H1 (cell line): ENCODE measurements at regions not wholly inside any gene's neighbourhood (a gene's known extent, or its start where the extent isn't known, plus 50 kb on each side); places are given as distances from the start of the nearest gene placed in this dataset.
A peak's percentile ranks its signal among the peaks of the same experiment; 100 is the strongest.

Experiments
- CTCF ChIA-PET: fragments of 300-600 bp; sonication (Branson Sonifier 250); formaldehyde crosslinking; loops from one replicate; lab custom pipeline; 2021; ENCODE audit not compliant: partially characterized antibody; lab: Charles Lee
- POLR2A ChIA-PET: fragments of 300-600 bp; sonication (Branson Sonifier 250); formaldehyde crosslinking; loops from one replicate; lab custom pipeline; 2021; ENCODE audit warnings: inconsistent platforms; ENCODE audit not compliant: partially characterized antibody; lab: Charles Lee
- DNase-seq, 2 experiments: peaks; one replicate each; pipeline versions ENCODE4 v3.0.0 to v3.0.0-alpha.2; 2010 to 2022; ENCODE audit warnings: low spot score in 2 of 2, low read depth in 1 of 2, mixed read lengths in 1 of 2
- FAIRE-seq: peaks from 2 replicates; lab custom pipeline; 2011; peaks lifted over from hg19 to GRCh38; lab: Jason Lieb, UNC
- H2AFZ ChIP-seq: 2 replicates; pipeline ENCODE4 v1.8.1; 2012; ENCODE audit warnings: low read length, inconsistent platforms
- H2AK5ac ChIP-seq: 2 replicates; pipeline ENCODE4 v1.6.1; 2013; ENCODE audit warnings: low read depth, low read length
- H2BK120ac ChIP-seq: replicated peaks from 2 replicates; pipeline ENCODE3; 2013; ENCODE audit warnings: low read depth, low read length, inconsistent platforms
- H2BK12ac ChIP-seq: 2 replicates; pipeline ENCODE4 v1.6.1; 2013; ENCODE audit warnings: low read depth, low read length
- H2BK15ac ChIP-seq: 2 replicates; pipeline ENCODE4 v1.6.1; 2013; ENCODE audit warnings: low read length
- H2BK20ac ChIP-seq: 2 replicates; pipeline ENCODE4 v1.6.1; 2013; ENCODE audit warnings: low read length
- H2BK5ac ChIP-seq: 2 replicates; pipeline ENCODE4 v1.6.1; 2013; ENCODE audit warnings: low read depth, low read length
- H3K14ac ChIP-seq: 2 replicates; pipeline ENCODE4 v1.6.1; 2013; ENCODE audit warnings: inconsistent platforms; ENCODE audit not compliant: insufficient read length
- H3K18ac ChIP-seq: 2 replicates; pipeline ENCODE4 v1.6.1; 2013; ENCODE audit warnings: low read length; ENCODE audit errors: extremely low read depth
- H3K23ac ChIP-seq: 2 replicates; pipeline ENCODE4 v1.6.1; 2013; ENCODE audit warnings: inconsistent platforms; ENCODE audit not compliant: insufficient read length
- H3K23me2 ChIP-seq: 2 replicates; pipeline ENCODE4 v1.6.1; 2013; ENCODE audit warnings: low read depth, low read length
- H3K27ac ChIP-seq: 2 replicates; pipeline ENCODE4 v1.6.1; 2011; ENCODE audit warnings: low read depth, low read length, inconsistent platforms
- H3K27me3 ChIP-seq, 4 experiments: replicated peaks in 1 of 4; 1 replicate in 1 of 4; 2 replicates in 3 of 4; pipeline versions ENCODE4 v1.6.1 to v1.8.1; 2011 to 2013; ENCODE audit warnings: low read length in 3 of 4, mild to moderate bottlenecking in 3 of 4, inconsistent platforms in 2 of 4, mixed read lengths in 2 of 4, moderate library complexity in 1 of 4; ENCODE audit not compliant: control insufficient read depth in 3 of 4, insufficient read depth in 3 of 4; ENCODE audit errors: extremely low read depth in 1 of 4
- H3K36me3 ChIP-seq, 4 experiments: 2 replicates each; pipeline versions ENCODE4 v1.6.1 to v1.8.1; 2011 to 2013; ENCODE audit warnings: mild to moderate bottlenecking in 4 of 4, low read length in 3 of 4, moderate library complexity in 2 of 4, control low read depth in 1 of 4, inconsistent platforms in 1 of 4; ENCODE audit not compliant: insufficient read depth in 4 of 4, control insufficient read depth in 2 of 4
- H3K4ac ChIP-seq: replicated peaks from 2 replicates; pipeline ENCODE3; 2013; ENCODE audit warnings: low read length, low read depth, mixed read lengths, inconsistent platforms; ENCODE audit not compliant: insufficient read length
- H3K4me1 ChIP-seq, 4 experiments: replicated peaks in 1 of 4; 1 replicate in 1 of 4; 2 replicates in 3 of 4; pipeline versions ENCODE4 v1.6.1 to v1.8.1; 2011 to 2013; ENCODE audit warnings: low read length in 3 of 4, inconsistent platforms in 2 of 4, mixed read lengths in 1 of 4; ENCODE audit not compliant: insufficient read depth in 4 of 4, control insufficient read depth in 3 of 4
- H3K4me2 ChIP-seq, 2 experiments: 2 replicates each; pipeline versions ENCODE4 v1.6.1 to v1.8.1; 2011 to 2013; ENCODE audit warnings: low read depth in 2 of 2, low read length in 2 of 2, control low read depth in 1 of 2, inconsistent platforms in 1 of 2, mild to moderate bottlenecking in 1 of 2; ENCODE audit not compliant: insufficient read depth in 1 of 2
- H3K4me3 ChIP-seq, 4 experiments: fragments of 200-600, 300-600 bp in 1 of 4; sonication (generic), shearing (Covaris generic), sonication (Bioruptor Twin) in 1 of 4; 2 replicates each; pipeline versions ENCODE4 v1.5.1 to v1.8.1; 2011 to 2016; ENCODE audit warnings: low read length in 4 of 4, low read depth in 3 of 4, control low read depth in 2 of 4, inconsistent platforms in 2 of 4, mild to moderate bottlenecking in 2 of 4, mixed read lengths in 1 of 4, moderate library complexity in 1 of 4; ENCODE audit not compliant: insufficient read depth in 2 of 4; ENCODE audit errors: extremely low read depth in 1 of 4
- H3K56ac ChIP-seq: replicated peaks from 2 replicates; pipeline ENCODE3; 2013; ENCODE audit warnings: low read depth, mild to moderate bottlenecking, mixed read lengths, low read length, inconsistent platforms; ENCODE audit not compliant: insufficient read length
- H3K79me1 ChIP-seq: 2 replicates; pipeline ENCODE4 v1.6.1; 2013; ENCODE audit warnings: low read depth, low read length, control low read depth
- H3K79me2 ChIP-seq, 2 experiments: 2 replicates each; pipeline versions ENCODE4 v1.6.1 to v1.8.1; 2012 to 2013; ENCODE audit warnings: low read length in 2 of 2, mild to moderate bottlenecking in 2 of 2, inconsistent platforms in 1 of 2; ENCODE audit not compliant: insufficient read depth in 2 of 2, control insufficient read depth in 1 of 2
- H3K9ac ChIP-seq, 4 experiments: replicated peaks in 1 of 4; 1 replicate in 1 of 4; 2 replicates in 3 of 4; pipeline versions ENCODE4 v1.6.1 to v1.8.1; 2011 to 2013; ENCODE audit warnings: low read depth in 3 of 4, low read length in 3 of 4, control low read depth in 2 of 4, mild to moderate bottlenecking in 2 of 4, moderate library complexity in 2 of 4, inconsistent platforms in 1 of 4; ENCODE audit errors: extremely low read depth in 1 of 4
- H3K9me3 ChIP-seq, 2 experiments: 2 replicates each; pipeline versions ENCODE4 v1.6.1 to v1.8.1; 2012 to 2013; ENCODE audit warnings: mild to moderate bottlenecking in 2 of 2, moderate library complexity in 2 of 2, control low read depth in 1 of 2, inconsistent platforms in 1 of 2, low read depth in 1 of 2, low read length in 1 of 2, mixed read lengths in 1 of 2; ENCODE audit not compliant: insufficient read depth in 2 of 2
- H4K20me1 ChIP-seq, 2 experiments: replicated peaks in 1 of 2; 2 replicates each; pipeline versions ENCODE3 to v1.8.1; 2011 to 2013; ENCODE audit warnings: inconsistent platforms in 2 of 2, low read length in 2 of 2, mild to moderate bottlenecking in 1 of 2; ENCODE audit not compliant: insufficient read depth in 2 of 2, control insufficient read depth in 1 of 2
- H4K5ac ChIP-seq: 2 replicates; pipeline ENCODE4 v1.6.1; 2013; ENCODE audit warnings: low read length, low read depth, mixed read lengths, inconsistent platforms; ENCODE audit not compliant: insufficient read length
- H4K8ac ChIP-seq: 2 replicates; pipeline ENCODE4 v1.8.0; 2013; ENCODE audit warnings: mild to moderate bottlenecking, moderate library complexity, low read length, inconsistent platforms; ENCODE audit not compliant: insufficient read depth; ENCODE audit errors: extremely low read depth
- H4K91ac ChIP-seq: replicated peaks from 2 replicates; pipeline ENCODE3; 2013; ENCODE audit warnings: low read length, mixed read lengths, inconsistent platforms; ENCODE audit not compliant: insufficient read length
- ATF3 ChIP-seq: IDR thresholded peaks from 2 replicates; pipeline ENCODE4 v1.6.1; 2011; ENCODE audit warnings: low read depth, mild to moderate bottlenecking, low read length; ENCODE audit not compliant: insufficient read depth
- BCL11A ChIP-seq, 2 experiments: IDR thresholded peaks; one replicate each; pipeline ENCODE4 v1.6.1; 2011; ENCODE audit warnings: low read depth in 2 of 2, low read length in 2 of 2, mild to moderate bottlenecking in 2 of 2
- BRCA1 ChIP-seq: IDR thresholded peaks from 2 replicates; pipeline ENCODE4 v1.6.1; 2012; ENCODE audit warnings: low read depth, low read length, improper control_type of control experiment
- CHD2 ChIP-seq: IDR thresholded peaks from 2 replicates; pipeline ENCODE4 v1.6.1; 2012; ENCODE audit warnings: low read length, improper control_type of control experiment
- CTCF ChIP-seq, 3 experiments: IDR thresholded peaks; 1 replicate in 2 of 3; 2 replicates in 1 of 3; pipeline versions ENCODE4 v1.5.1 to v1.6.1; 2011; ENCODE audit warnings: low read length in 3 of 3, mild to moderate bottlenecking in 3 of 3, inconsistent platforms in 2 of 3, low read depth in 1 of 3, moderate library complexity in 1 of 3; ENCODE audit not compliant: insufficient read depth in 1 of 3; ENCODE audit errors: control extremely low read depth in 1 of 3
- E2F6 ChIP-seq: IDR thresholded peaks from 2 replicates; pipeline ENCODE4 v1.6.1; 2012; ENCODE audit warnings: inconsistent platforms
- EZH2 ChIP-seq: fragments of 200-600 bp; sonication (generic); IDR thresholded peaks from 2 replicates; pipeline ENCODE4 v1.7.1; 2012; ENCODE audit warnings: low read depth, mild to moderate bottlenecking, moderate library complexity, low read length, inconsistent platforms; ENCODE audit not compliant: severe bottlenecking
- JUND ChIP-seq: IDR thresholded peaks from 2 replicates; pipeline ENCODE4 v1.6.1; 2011; ENCODE audit warnings: mild to moderate bottlenecking, improper control_type of control experiment, low read length
- RXRA ChIP-seq: IDR thresholded peaks from 2 replicates; pipeline ENCODE4 v1.6.1; 2011; ENCODE audit warnings: low read depth, mild to moderate bottlenecking, low read length, moderate library complexity; ENCODE audit not compliant: insufficient read depth
- SIN3A ChIP-seq, 2 experiments: IDR thresholded peaks in 1 of 2; conservative IDR thresholded peaks in 1 of 2; 2 replicates each; pipeline ENCODE4 v1.6.1; 2011 to 2012; ENCODE audit warnings: low read length in 2 of 2, improper control_type of control experiment in 1 of 2, low read depth in 1 of 2, mild to moderate bottlenecking in 1 of 2
- SIRT6 ChIP-seq: IDR thresholded peaks from one replicate; pipeline ENCODE4 v1.7.1; 2012; ENCODE audit warnings: low read length, inconsistent platforms
- WGBS, 2 experiments: shearing (Covaris generic) in 1 of 2; methylation state at CpG; one replicate each; pipeline versions ENCODE4 v1.1.6 to v1.1.7; 2013 to 2015; ENCODE audit warnings: low lambda C conversion rate in 2 of 2, mixed read lengths in 2 of 2, inconsistent platforms in 1 of 2, low coverage in 1 of 2, missing lambda C conversion rate in 1 of 2; ENCODE audit not compliant: insufficient replicate concordance in 2 of 2, insufficient coverage in 1 of 2, insufficient read length in 1 of 2; ENCODE audit errors: extremely low coverage in 1 of 2, missing lambda C conversion rate in 1 of 2; 5-methylcytosine and 5-hydroxymethylcytosine counted together

- no peak overlapping the region for H4K91ac ChIP-seq
- H4K8ac ChIP-seq, result no peak overlapping the region
- H4K5ac ChIP-seq, result no peak overlapping the region
- H2BK15ac ChIP-seq, result no peak overlapping the region
- no peak overlapping the region for H3K4me3 ChIP-seq
- H2AFZ ChIP-seq, result 0 out of 2 replicates have a peak overlapping the region, but pooled peaks have one; percentile 6
- H2BK5ac ChIP-seq, result no peak overlapping the region
- no peak overlapping the region for H2BK120ac ChIP-seq
- no peaks in the 10 kb centered on the region for H3K23me2 ChIP-seq
- POLR2A ChIA-PET, result no interaction called here
- H3K27ac ChIP-seq, result no peak overlapping the region
- H2BK20ac ChIP-seq, result no peak overlapping the region
- no peak overlapping the region for H3K23ac ChIP-seq
- H3K9ac ChIP-seq, result no peak overlapping the region
- no peaks in the 10 kb centered on the region for H3K79me1 ChIP-seq
- no peak overlapping the region for H3K56ac ChIP-seq
- no peaks in the 10 kb centered on the region for H3K36me3 ChIP-seq
- no peaks in the 10 kb centered on the region for H3K9me3 ChIP-seq
- H3K4ac ChIP-seq, result no peak overlapping the region
- H2AK5ac ChIP-seq, result no peak overlapping the region
- no peak overlapping the region for H3K18ac ChIP-seq
- 94% methylated on average over 7 of the region's 7 CpGs; no CpG with 5 or more reads in 1 of the 2 experiments for WGBS, 2 experiments
- H3K27me3 ChIP-seq, result no peaks in the 10 kb centered on the region
- H3K4me1 ChIP-seq, result no peaks in the 10 kb centered on the region
- FAIRE-seq (no peak), DNase-seq (no peak)
- TF ChIP-seq RXRA (no peak), SIN3A (conservative IDR thresholded peaks at IDR 0.05 in 1 of 2, IDR thresholded peaks at IDR 0.05 in 1 of 2; ENCODE audit: low read depth in 1 of 2, low read length in 2 of 2) (no peak), ATF3 (no peak), BCL11A (IDR thresholded peaks at IDR 0.05; ENCODE audit: low read depth in 2 of 2, low read length in 2 of 2) (no peak), CTCF (IDR thresholded peaks at IDR 0.05; ENCODE audit: control extremely low read depth in 1 of 3, insufficient read depth in 1 of 3, low read depth in 1 of 3, low read length in 3 of 3) (no peak), JUND (no peak), CHD2 (no peak), BRCA1 (no peak), EZH2 (no peak), SIRT6 (no peak), E2F6 (no peak)
- no peak overlapping the region for H3K14ac ChIP-seq
- CTCF ChIA-PET, result no interaction called here
- no peak overlapping the region for H3K4me2 ChIP-seq
- H4K20me1 ChIP-seq, result no peaks in the 10 kb centered on the region
- no peaks in the 10 kb centered on the region; a peak in 1 of 4 replicates for H3K79me2 ChIP-seq
- H2BK12ac ChIP-seq, result no peak overlapping the region
Observed at GRCh38 chr5:14057289-14057688, 85.9 kb upstream of the TRIO start.
